Keratinocyte (primary cell): ENCODE measurements at regions not wholly inside any gene's neighbourhood (a gene's known extent, or its start where the extent isn't known, plus 50 kb on each side); places are given as distances from the start of the nearest gene placed in this dataset.

Experiments
- DNase-seq: peaks from one replicate; pipeline ENCODE4 v3.0.0-alpha.2; 2011; ENCODE audit warnings: low read depth, missing footprints, low spot score
- FAIRE-seq: peaks from 2 replicates; lab custom pipeline; 2011; peaks lifted over from hg19 to GRCh38; lab: Jason Lieb, UNC
- H2AFZ ChIP-seq: 2 replicates; pipeline ENCODE4 v1.6.0; 2012; ENCODE audit warnings: low read length, control low read depth, inconsistent platforms; ENCODE audit not compliant: control insufficient read depth
- H3K27ac ChIP-seq: 2 replicates; pipeline ENCODE4 v1.5.1; 2011; ENCODE audit warnings: low read length; ENCODE audit not compliant: control insufficient read depth, insufficient read depth
- H3K27me3 ChIP-seq: 3 replicates; pipeline ENCODE4 v1.6.0; 2011; ENCODE audit warnings: low read length; ENCODE audit not compliant: control insufficient read depth, insufficient read depth; ENCODE audit errors: extremely low read depth
- H3K36me3 ChIP-seq, 2 experiments: 2 replicates in 1 of 2; 3 replicates in 1 of 2; pipeline ENCODE4 v1.5.1; 2011; ENCODE audit warnings: low read length in 2 of 2, mild to moderate bottlenecking in 1 of 2; ENCODE audit not compliant: control insufficient read depth in 2 of 2, insufficient read depth in 2 of 2; ENCODE audit errors: extremely low read depth in 1 of 2
- H3K4me1 ChIP-seq: 3 replicates; pipeline ENCODE4 v1.5.1; 2011; ENCODE audit warnings: low read length; ENCODE audit not compliant: control insufficient read depth, insufficient read depth; ENCODE audit errors: extremely low read depth
- H3K4me2 ChIP-seq: 3 replicates; pipeline ENCODE4 v1.6.0; 2011; ENCODE audit warnings: low read depth, low read length; ENCODE audit not compliant: control insufficient read depth, insufficient read depth; ENCODE audit errors: extremely low read depth
- H3K4me3 ChIP-seq, 3 experiments: fragments of 200-600 bp in 1 of 3; sonication (generic) in 1 of 3; 2 replicates in 2 of 3; 3 replicates in 1 of 3; pipeline ENCODE4 v1.5.1; 2011 to 2016; ENCODE audit warnings: low read length in 3 of 3, mild to moderate bottlenecking in 3 of 3, control low read depth in 2 of 3, inconsistent platforms in 1 of 3, low read depth in 1 of 3, mixed read lengths in 1 of 3, mixed run types in 1 of 3, moderate library complexity in 1 of 3; ENCODE audit not compliant: control insufficient read depth in 2 of 3, insufficient read depth in 2 of 3; ENCODE audit errors: extremely low read depth in 1 of 3
- H3K79me2 ChIP-seq: 2 replicates; pipeline ENCODE4 v1.6.0; 2012; ENCODE audit warnings: low read length; ENCODE audit not compliant: control insufficient read depth, insufficient read depth
- H3K9ac ChIP-seq: 3 replicates; pipeline ENCODE4 v1.6.0; 2011; ENCODE audit warnings: low read length; ENCODE audit not compliant: control insufficient read depth, insufficient read depth; ENCODE audit errors: extremely low read depth
- H3K9me1 ChIP-seq: 3 replicates; pipeline ENCODE4 v1.6.0; 2011; ENCODE audit warnings: low read length; ENCODE audit not compliant: control insufficient read depth, insufficient read depth; ENCODE audit errors: extremely low read depth
- H3K9me3 ChIP-seq: 2 replicates; pipeline ENCODE4 v1.5.1; 2012; ENCODE audit warnings: low read depth, low read length; ENCODE audit not compliant: control insufficient read depth
- H4K20me1 ChIP-seq: 3 replicates; pipeline ENCODE4 v1.6.0; 2011; ENCODE audit warnings: low read length; ENCODE audit not compliant: control insufficient read depth, insufficient read depth; ENCODE audit errors: extremely low read depth
- EZH2 ChIP-seq: IDR thresholded peaks from one replicate; pipeline ENCODE4 v1.6.1; 2012; ENCODE audit warnings: inconsistent platforms, mild to moderate bottlenecking, low read length, moderate library complexity
- dilution Hi-C: fragments of 300-500 bp; cut with MboI; formaldehyde crosslinking; loops from one replicate; pipeline ENCODE4 v1.7.0; 2020; ENCODE audit warnings: low sequenced_read_pairs; ENCODE audit not compliant: extremely low pct_ligation_motif_present
- TF ChIP-seq, protein P1 (sequence below), 3 experiments: IDR thresholded peaks in 1 of 3; conservative IDR thresholded peaks in 1 of 3; optimal IDR thresholded peaks in 1 of 3; 2 replicates in 2 of 3; 3 replicates in 1 of 3; pipeline versions ENCODE3 to v1.5.1; 2011; ENCODE audit warnings: low read length in 3 of 3, mild to moderate bottlenecking in 3 of 3, moderate library complexity in 2 of 3, control low read depth in 1 of 3, inconsistent platforms in 1 of 3; ENCODE audit not compliant: insufficient read depth in 2 of 3; ENCODE audit errors: extremely low read depth in 1 of 3

DNA sequence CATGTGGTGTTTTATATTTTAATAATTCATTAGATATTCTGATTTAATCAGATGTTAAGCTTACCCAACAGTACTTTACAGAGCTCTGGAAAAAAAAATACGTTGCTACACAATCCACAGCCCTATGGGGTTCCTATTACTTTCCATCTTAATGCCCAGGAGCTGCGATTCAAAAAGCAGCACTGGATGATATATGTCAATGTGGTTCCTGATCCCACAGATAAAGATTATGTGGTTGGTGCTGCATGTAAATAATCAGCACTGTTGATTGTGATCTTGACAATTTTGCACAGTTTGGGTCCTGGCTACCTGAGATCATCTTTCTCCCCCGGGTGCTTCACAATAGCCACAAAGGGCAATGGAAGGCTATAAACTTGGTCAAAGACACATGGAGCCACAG, 72.7 kb upstream of the DCLK2 start:
- H4K20me1 ChIP-seq = no peaks in the 10 kb centered on the region
- H3K4me1 ChIP-seq = no peaks in the 10 kb centered on the region
- TF ChIP-seq, protein P1, sequence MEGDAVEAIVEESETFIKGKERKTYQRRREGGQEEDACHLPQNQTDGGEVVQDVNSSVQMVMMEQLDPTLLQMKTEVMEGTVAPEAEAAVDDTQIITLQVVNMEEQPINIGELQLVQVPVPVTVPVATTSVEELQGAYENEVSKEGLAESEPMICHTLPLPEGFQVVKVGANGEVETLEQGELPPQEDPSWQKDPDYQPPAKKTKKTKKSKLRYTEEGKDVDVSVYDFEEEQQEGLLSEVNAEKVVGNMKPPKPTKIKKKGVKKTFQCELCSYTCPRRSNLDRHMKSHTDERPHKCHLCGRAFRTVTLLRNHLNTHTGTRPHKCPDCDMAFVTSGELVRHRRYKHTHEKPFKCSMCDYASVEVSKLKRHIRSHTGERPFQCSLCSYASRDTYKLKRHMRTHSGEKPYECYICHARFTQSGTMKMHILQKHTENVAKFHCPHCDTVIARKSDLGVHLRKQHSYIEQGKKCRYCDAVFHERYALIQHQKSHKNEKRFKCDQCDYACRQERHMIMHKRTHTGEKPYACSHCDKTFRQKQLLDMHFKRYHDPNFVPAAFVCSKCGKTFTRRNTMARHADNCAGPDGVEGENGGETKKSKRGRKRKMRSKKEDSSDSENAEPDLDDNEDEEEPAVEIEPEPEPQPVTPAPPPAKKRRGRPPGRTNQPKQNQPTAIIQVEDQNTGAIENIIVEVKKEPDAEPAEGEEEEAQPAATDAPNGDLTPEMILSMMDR (optimal IDR thresholded peaks at IDR 0.05 in 1 of 3, IDR thresholded peaks at IDR 0.05 in 1 of 3, conservative IDR thresholded peaks at IDR 0.05 in 1 of 3; ENCODE audit: extremely low read depth in 1 of 3, insufficient read depth in 2 of 3, low read length in 3 of 3) = no peak
- TF ChIP-seq EZH2 = no peak
- H3K27me3 ChIP-seq = no peaks in the 10 kb centered on the region
- no peaks in the 10 kb centered on the region for H3K36me3 ChIP-seq
- H3K9me1 ChIP-seq = no peaks in the 10 kb centered on the region
- H3K79me2 ChIP-seq = no peaks in the 10 kb centered on the region
- DNase-seq (no peak), FAIRE-seq (no peak)
- H3K4me3 ChIP-seq = no peak overlapping the region
- H3K4me2 ChIP-seq = no peak overlapping the region
- no peak overlapping the region for H2AFZ ChIP-seq
- no peaks in the 10 kb centered on the region for H3K9me3 ChIP-seq
- no peak overlapping the region for H3K9ac ChIP-seq
- no peak overlapping the region for H3K27ac ChIP-seq
- dilution Hi-C loops = loop anchor here (25.0 kb wide), 1 partner anchor 207 kb away; no protein-coding TSS in a partner anchor

DNA sequence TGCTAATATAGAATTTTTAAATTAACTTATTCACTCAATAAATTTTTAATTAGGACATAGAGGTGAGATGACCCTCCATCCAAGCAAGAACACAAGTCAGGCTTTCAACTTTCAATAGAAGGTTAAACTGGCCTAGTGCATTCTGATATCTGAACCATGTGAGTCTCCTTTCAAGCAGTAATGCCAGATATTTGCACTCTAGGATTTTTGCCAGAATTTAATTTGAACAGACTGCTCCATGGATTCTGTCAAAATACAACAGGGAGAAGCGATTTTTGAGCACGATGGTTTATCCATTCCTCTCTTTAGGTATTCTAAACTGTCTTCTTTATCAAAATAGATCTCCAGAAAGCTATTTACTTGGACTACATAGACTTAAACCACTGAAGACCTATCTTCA, 72.0 kb upstream of the DCLK2 start:
- no peaks in the 10 kb centered on the region for H3K9me3 ChIP-seq
- no peak overlapping the region for H3K9ac ChIP-seq
- no peaks in the 10 kb centered on the region for H3K4me1 ChIP-seq
- H3K79me2 ChIP-seq = no peaks in the 10 kb centered on the region
- FAIRE-seq = no peak
- dilution Hi-C loops = loop anchor here (25.0 kb wide), 1 partner anchor 206 kb away; no protein-coding TSS in a partner anchor
- H3K4me2 ChIP-seq = no peak overlapping the region
- no peak overlapping the region for H3K27ac ChIP-seq
- H2AFZ ChIP-seq = no peak overlapping the region
- no peak overlapping the region for H3K4me3 ChIP-seq
- no peaks in the 10 kb centered on the region for H3K27me3 ChIP-seq
- H3K9me1 ChIP-seq = no peaks in the 10 kb centered on the region
- TF ChIP-seq EZH2 = no peak
- TF ChIP-seq, protein P1 (optimal IDR thresholded peaks at IDR 0.05 in 1 of 3, IDR thresholded peaks at IDR 0.05 in 1 of 3, conservative IDR thresholded peaks at IDR 0.05 in 1 of 3; ENCODE audit: extremely low read depth in 1 of 3, insufficient read depth in 2 of 3, low read length in 3 of 3) = no peak
- H4K20me1 ChIP-seq = no peaks in the 10 kb centered on the region
- H3K36me3 ChIP-seq = no peaks in the 10 kb centered on the region
- no peak for DNase-seq
